ENCODE measurements at regions not wholly inside any gene's neighbourhood (a gene's known extent, or its start where the extent isn't known, plus 50 kb on each side); places are given as distances from the start of the nearest gene placed in this dataset.

DNA sequence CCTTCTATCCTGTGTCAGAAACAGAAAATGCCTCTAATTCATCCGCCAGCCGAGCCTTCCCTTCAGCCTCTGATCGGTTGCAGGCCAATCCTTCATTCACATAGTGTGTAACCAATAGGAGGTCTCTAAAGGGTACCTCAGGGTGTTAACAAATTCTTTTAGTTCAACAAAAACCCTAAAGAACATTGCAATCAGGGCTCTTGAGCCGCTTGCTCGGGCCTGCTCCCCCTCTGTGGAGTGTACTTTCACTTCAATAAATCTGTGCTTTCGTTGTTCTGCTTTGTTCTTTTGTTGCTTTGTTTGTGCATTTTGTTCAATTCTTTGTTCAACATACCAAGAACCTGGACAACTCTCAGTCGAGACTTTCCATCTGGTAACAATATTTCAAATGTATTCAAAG is 366.5 kb downstream of the KCTD12 start:
- TF ChIP-seq, protein P1, sequence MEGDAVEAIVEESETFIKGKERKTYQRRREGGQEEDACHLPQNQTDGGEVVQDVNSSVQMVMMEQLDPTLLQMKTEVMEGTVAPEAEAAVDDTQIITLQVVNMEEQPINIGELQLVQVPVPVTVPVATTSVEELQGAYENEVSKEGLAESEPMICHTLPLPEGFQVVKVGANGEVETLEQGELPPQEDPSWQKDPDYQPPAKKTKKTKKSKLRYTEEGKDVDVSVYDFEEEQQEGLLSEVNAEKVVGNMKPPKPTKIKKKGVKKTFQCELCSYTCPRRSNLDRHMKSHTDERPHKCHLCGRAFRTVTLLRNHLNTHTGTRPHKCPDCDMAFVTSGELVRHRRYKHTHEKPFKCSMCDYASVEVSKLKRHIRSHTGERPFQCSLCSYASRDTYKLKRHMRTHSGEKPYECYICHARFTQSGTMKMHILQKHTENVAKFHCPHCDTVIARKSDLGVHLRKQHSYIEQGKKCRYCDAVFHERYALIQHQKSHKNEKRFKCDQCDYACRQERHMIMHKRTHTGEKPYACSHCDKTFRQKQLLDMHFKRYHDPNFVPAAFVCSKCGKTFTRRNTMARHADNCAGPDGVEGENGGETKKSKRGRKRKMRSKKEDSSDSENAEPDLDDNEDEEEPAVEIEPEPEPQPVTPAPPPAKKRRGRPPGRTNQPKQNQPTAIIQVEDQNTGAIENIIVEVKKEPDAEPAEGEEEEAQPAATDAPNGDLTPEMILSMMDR (IDR thresholded peaks at IDR 0.05): no peak
- no peak for TF ChIP-seq EP300 (IDR thresholded peaks at IDR 0.05)
- no peak for TF ChIP-seq POLR2A (IDR thresholded peaks at IDR 0.05; ENCODE audit: low read depth)
